Sigmoid colon (tissue), 4 donors: ENCODE measurements at regions not wholly inside any gene's neighbourhood (a gene's known extent, or its start where the extent isn't known, plus 50 kb on each side); places are given as distances from the start of the nearest gene placed in this dataset.

Experiments
- CTCF ChIP-seq, 4 experiments: fragments of 450-650 bp in 3 of 4; fragments of 200-600 bp in 1 of 4; IDR thresholded peaks; one replicate each; pipeline ENCODE4 v1.5.1; 2016 to 2019; ENCODE audit warnings: antibody characterized with exemption in 4 of 4, mild to moderate bottlenecking in 3 of 4, moderate library complexity in 2 of 4
- POLR2A ChIP-seq, 2 donors: fragments of 450-650 bp; IDR thresholded peaks; one replicate each; pipeline ENCODE4 v1.6.1; 2016; ENCODE audit warnings: antibody characterized with exemption in 2 of 2, mild to moderate bottlenecking in 2 of 2, moderate library complexity in 2 of 2
- POLR2AphosphoS5 ChIP-seq, 4 donors: sonication (generic); formaldehyde crosslinking; IDR thresholded peaks; one replicate each; pipeline ENCODE4 v1.6.1; 2017; ENCODE audit warnings: antibody characterized with exemption in 4 of 4

- no peak for TF ChIP-seq CTCF (IDR thresholded peaks at IDR 0.05)
- no peak for TF ChIP-seq POLR2A (IDR thresholded peaks at IDR 0.05)
- TF ChIP-seq POLR2AphosphoS5 (IDR thresholded peaks at IDR 0.05), result no peak
Measured at GRCh38 chr14:106556665-106557289, 1030.4 kb downstream of the TMEM121 start.
